ENCODE measurements at regions not wholly inside any gene's neighbourhood (a gene's known extent, or its start where the extent isn't known, plus 50 kb on each side); places are given as distances from the start of the nearest gene placed in this dataset.

- peak; percentile 19; the same call in 1 of the 2 replicates for TF ChIP-seq CTCF (IDR thresholded peaks at IDR 0.05)
These were observed 279.3 kb downstream of the SKAP2 start for GRCh38 chr7:26584987-26585665.

- no peak for TF ChIP-seq CTCF (IDR thresholded peaks at IDR 0.05)
These were observed 276.9 kb downstream of the SKAP2 start for GRCh38 chr7:26587536-26587935.

GRCh38 chr7:26588511-26588910, 275.9 kb downstream of the SKAP2 start:
- no peak for TF ChIP-seq CTCF (IDR thresholded peaks at IDR 0.05)

GRCh38 chr7:26590709-26591108, 273.7 kb downstream of the SKAP2 start:
- no peak for TF ChIP-seq CTCF (IDR thresholded peaks at IDR 0.05)

- no peak for TF ChIP-seq CTCF (IDR thresholded peaks at IDR 0.05)
These were observed 272.4 kb downstream of the SKAP2 start for GRCh38 chr7:26592011-26592410.

GRCh38 chr7:26593393-26593792, 271.0 kb downstream of the SKAP2 start:
- no peak for TF ChIP-seq CTCF (IDR thresholded peaks at IDR 0.05)

GRCh38 chr7:26593896-26594295, 270.5 kb downstream of the SKAP2 start:
- TF ChIP-seq CTCF (IDR thresholded peaks at IDR 0.05) = no peak

- no peak for TF ChIP-seq CTCF (IDR thresholded peaks at IDR 0.05)
These were observed 269.8 kb downstream of the SKAP2 start for GRCh38 chr7:26594553-26594952.

All from LNCAP (cell line).